Hepatic stellate cell (primary cell): ENCODE measurements at regions not wholly inside any gene's neighbourhood (a gene's known extent, or its start where the extent isn't known, plus 50 kb on each side); places are given as distances from the start of the nearest gene placed in this dataset.
"Not testable (repeated sequence)": the region's sequence is repeated elsewhere in the genome, so short reads cannot be mapped to it uniquely, and the experiment has no call there.

ENCODE experiments used
- DNase-seq: peaks from one replicate; pipeline ENCODE4 v3.0.0; 2011; ENCODE audit warnings: low spot score

GRCh38 chr5:67813877-67814539 lies 401.5 kb upstream of the PIK3R1 start:
- DNase-seq = no peak

GRCh38 chr5:67809589-67809988 lies 406.0 kb upstream of the PIK3R1 start:
- DNase-seq = no peak

- DNase-seq = no peak
Observed at GRCh38 chr5:67808340-67808739, 407.2 kb upstream of the PIK3R1 start.

- no peak for DNase-seq
Observed at GRCh38 chr5:67807439-67807888, 408.1 kb upstream of the PIK3R1 start.

GRCh38 chr5:67806654-67807438 lies 408.7 kb upstream of the PIK3R1 start:
- DNase-seq = no peak

GRCh38 chr5:67805666-67806348 lies 409.7 kb upstream of the PIK3R1 start:
- DNase-seq = no peak

GRCh38 chr5:67802766-67803165 lies 412.8 kb upstream of the PIK3R1 start:
- DNase-seq = no peak

- no peak for DNase-seq
Observed at GRCh38 chr5:67799732-67800234, 415.8 kb upstream of the PIK3R1 start.

GRCh38 chr5:67798470-67798869 lies 417.1 kb upstream of the PIK3R1 start:
- DNase-seq = not testable (repeated sequence)

GRCh38 chr5:67795781-67796477 lies 419.6 kb upstream of the PIK3R1 start:
- no peak for DNase-seq

GRCh38 chr5:67793966-67794365 lies 421.6 kb upstream of the PIK3R1 start:
- no peak for DNase-seq

GRCh38 chr5:67793418-67793817 lies 422.1 kb upstream of the PIK3R1 start:
- no peak for DNase-seq

GRCh38 chr5:67792891-67793290 lies 422.7 kb upstream of the PIK3R1 start:
- DNase-seq = no peak

GRCh38 chr5:67790390-67790789 lies 425.2 kb upstream of the PIK3R1 start:
- no peak for DNase-seq

- not testable (repeated sequence) for DNase-seq
Observed at GRCh38 chr5:67779893-67780623, 435.5 kb upstream of the PIK3R1 start.

GRCh38 chr5:67774786-67775185 lies 440.8 kb upstream of the PIK3R1 start:
- no peak for DNase-seq

GRCh38 chr5:67774267-67774552 lies 441.3 kb upstream of the PIK3R1 start:
- DNase-seq = no peak

- DNase-seq = no peak
Observed at GRCh38 chr5:67773411-67774266, 441.9 kb upstream of the PIK3R1 start.

GRCh38 chr5:67771791-67772190 lies 443.8 kb upstream of the PIK3R1 start:
- DNase-seq = no peak

- no peak for DNase-seq
Observed at GRCh38 chr5:67771221-67771620, 444.3 kb upstream of the PIK3R1 start.
